GM12878 (cell line): ENCODE measurements at regions not wholly inside any gene's neighbourhood (a gene's known extent, or its start where the extent isn't known, plus 50 kb on each side); places are given as distances from the start of the nearest gene placed in this dataset.

Source experiments
- TF ChIP-seq, protein P1 (sequence below): IDR thresholded peaks from 2 replicates; pipeline ENCODE4 v1.6.1; 2012; ENCODE audit warnings: improper control_type of control experiment, low read depth, low read length; ENCODE audit not compliant: insufficient replicate concordance

DNA sequence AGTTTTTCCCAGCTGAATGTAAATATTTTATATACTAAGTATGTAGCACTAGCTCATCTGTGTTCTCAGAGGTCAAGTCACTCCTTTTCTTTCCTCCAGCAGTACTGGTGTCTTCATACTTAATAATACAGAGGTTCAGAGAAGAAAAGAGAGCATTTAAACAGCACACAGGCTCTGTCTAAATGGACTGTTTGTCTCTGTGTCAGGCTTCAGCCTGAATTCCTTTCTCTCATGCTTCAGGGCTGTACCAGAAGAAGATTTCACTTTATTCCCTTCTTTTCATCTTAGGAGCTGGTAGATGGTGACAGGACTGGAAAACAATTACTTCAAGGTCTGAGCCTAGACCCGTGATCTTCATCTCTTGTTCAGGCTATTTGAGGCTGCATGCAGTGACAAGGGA lies 51.4 kb upstream of the LYZL2 start (continued):
- TF ChIP-seq, protein P1, sequence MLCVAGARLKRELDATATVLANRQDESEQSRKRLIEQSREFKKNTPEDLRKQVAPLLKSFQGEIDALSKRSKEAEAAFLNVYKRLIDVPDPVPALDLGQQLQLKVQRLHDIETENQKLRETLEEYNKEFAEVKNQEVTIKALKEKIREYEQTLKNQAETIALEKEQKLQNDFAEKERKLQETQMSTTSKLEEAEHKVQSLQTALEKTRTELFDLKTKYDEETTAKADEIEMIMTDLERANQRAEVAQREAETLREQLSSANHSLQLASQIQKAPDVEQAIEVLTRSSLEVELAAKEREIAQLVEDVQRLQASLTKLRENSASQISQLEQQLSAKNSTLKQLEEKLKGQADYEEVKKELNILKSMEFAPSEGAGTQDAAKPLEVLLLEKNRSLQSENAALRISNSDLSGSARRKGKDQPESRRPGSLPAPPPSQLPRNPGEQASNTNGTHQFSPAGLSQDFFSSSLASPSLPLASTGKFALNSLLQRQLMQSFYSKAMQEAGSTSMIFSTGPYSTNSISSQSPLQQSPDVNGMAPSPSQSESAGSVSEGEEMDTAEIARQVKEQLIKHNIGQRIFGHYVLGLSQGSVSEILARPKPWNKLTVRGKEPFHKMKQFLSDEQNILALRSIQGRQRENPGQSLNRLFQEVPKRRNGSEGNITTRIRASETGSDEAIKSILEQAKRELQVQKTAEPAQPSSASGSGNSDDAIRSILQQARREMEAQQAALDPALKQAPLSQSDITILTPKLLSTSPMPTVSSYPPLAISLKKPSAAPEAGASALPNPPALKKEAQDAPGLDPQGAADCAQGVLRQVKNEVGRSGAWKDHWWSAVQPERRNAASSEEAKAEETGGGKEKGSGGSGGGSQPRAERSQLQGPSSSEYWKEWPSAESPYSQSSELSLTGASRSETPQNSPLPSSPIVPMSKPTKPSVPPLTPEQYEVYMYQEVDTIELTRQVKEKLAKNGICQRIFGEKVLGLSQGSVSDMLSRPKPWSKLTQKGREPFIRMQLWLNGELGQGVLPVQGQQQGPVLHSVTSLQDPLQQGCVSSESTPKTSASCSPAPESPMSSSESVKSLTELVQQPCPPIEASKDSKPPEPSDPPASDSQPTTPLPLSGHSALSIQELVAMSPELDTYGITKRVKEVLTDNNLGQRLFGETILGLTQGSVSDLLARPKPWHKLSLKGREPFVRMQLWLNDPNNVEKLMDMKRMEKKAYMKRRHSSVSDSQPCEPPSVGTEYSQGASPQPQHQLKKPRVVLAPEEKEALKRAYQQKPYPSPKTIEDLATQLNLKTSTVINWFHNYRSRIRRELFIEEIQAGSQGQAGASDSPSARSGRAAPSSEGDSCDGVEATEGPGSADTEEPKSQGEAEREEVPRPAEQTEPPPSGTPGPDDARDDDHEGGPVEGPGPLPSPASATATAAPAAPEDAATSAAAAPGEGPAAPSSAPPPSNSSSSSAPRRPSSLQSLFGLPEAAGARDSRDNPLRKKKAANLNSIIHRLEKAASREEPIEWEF: no peak
